D341Med (cell line): ENCODE measurements at regions not wholly inside any gene's neighbourhood (a gene's known extent, or its start where the extent isn't known, plus 50 kb on each side); places are given as distances from the start of the nearest gene placed in this dataset.
"Not testable (repeated sequence)": the region's sequence is repeated elsewhere in the genome, so short reads cannot be mapped to it uniquely, and the experiment has no call there.

Source experiments
- DNase-seq: peaks from one replicate; pipeline ENCODE4 v3.0.0; 2012; ENCODE audit warnings: low spot score

DNA sequence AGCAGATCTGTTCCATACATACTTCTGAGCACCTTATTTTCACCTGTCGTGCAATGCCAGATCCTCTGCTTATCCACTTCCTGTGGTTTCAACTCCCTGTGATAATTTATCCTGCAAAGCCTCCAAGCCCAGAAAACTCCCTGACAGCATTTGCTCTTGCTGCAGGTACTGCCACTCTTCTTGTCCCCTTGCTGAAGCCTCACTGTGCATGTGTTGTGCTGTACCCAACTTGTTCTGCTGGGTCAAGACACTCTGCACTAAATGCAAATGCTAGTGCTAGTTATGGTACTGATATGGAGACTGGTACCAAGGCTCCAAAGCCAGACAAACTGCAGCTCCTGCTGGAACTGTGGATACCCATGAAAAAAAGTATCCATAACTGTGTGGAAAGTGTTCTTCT is 315.4 kb upstream of the MIR17HG start:
- DNase-seq: no peak

GRCh38 chr13:91036886-91037285 is 310.6 kb upstream of the MIR17HG start:
- no peak for DNase-seq

DNA sequence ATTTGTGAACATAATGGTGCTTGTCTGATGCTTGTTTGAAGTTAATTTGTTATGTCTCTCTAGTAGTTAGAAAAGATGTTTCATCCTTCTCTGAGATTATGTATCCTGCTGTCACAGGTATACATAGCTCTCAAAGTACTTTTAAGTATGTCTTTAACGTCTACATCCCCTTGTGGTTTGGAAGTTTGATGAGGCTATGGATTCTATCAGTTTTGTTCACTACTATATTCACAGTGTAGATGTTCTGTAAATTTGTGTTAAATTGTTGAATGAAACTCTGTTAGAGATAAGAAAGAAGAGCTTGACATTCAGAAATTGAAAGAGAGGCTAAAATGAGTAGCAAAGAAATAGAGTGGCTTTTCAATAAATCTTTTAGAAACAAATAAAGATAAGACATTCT is 304.6 kb upstream of the MIR17HG start:
- DNase-seq: no peak

DNA sequence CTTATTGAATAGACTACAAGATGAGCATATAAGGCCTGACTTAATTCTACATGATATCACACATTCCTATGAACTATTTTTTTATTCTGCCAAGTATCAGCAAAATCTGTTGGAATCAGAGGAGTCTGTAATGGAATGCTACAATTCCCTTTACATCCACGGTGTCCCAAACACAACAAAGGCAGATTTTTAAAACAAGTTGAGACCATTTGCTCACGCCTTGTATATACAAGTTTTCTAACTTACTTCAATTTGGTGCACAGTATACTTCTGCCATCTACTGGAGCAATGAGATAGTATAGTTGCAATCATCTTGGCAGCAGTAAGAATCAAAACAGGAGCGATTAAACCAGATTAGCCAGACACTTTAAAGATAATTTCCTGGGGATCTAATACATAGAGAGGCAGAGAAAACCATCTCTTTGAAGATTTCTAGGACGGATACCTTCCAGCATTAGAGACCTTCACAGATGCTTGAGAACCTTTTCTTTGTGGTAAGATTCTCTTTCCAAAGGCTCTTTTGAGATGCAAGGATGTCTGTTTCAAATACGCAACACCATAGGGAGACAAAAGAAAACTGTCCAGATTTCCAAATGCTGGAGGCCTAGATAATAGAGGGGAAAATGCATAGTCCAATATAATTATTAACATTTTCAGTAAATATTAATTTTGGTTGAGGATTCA is 302.0 kb upstream of the MIR17HG start:
- peak; percentile 44 for DNase-seq

GRCh38 chr13:91046715-91047327 is 300.7 kb upstream of the MIR17HG start:
- DNase-seq: no peak

GRCh38 chr13:91050970-91051369 is 296.5 kb upstream of the MIR17HG start:
- no peak for DNase-seq

DNA sequence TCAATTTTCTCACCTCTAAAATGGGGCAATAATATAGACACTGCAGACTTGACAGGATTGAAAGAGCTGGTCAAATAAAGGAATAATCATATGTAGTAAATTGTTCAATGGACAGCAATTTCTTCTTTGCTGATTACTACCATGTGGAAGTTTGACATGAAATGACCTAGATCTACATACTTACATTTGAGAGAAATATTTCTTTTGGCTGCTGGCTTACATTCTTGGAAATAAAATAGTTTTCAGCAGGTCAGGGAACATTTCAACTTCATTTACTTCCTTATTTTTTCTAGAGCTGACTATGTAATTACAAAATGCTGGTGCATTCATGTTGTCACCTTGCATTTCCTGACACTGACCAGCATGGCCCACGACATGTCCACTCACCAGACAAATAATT is 294.6 kb upstream of the MIR17HG start:
- DNase-seq: no peak

GRCh38 chr13:91053318-91054065 is 294.0 kb upstream of the MIR17HG start:
- DNase-seq: no peak

DNA sequence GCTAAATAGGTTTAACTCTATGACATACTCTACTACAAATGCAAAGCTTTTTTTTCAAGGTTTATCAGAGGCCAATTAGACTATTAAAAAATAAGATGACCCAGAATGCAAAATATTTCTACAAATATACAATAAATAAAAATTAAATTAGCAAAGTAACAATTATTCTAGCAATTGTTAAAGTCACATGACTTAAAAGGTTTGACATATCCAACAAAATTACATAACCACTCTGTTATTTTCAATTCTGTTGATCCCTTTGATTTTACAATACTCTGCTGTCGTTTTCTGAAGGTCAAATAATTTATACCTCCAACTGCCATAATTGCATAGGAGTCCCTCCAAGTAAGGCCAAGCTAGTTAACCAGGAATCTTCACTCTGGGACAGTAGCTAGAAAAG is 292.6 kb upstream of the MIR17HG start:
- no peak for DNase-seq

GRCh38 chr13:91056746-91057145 is 290.7 kb upstream of the MIR17HG start:
- DNase-seq: no peak

DNA sequence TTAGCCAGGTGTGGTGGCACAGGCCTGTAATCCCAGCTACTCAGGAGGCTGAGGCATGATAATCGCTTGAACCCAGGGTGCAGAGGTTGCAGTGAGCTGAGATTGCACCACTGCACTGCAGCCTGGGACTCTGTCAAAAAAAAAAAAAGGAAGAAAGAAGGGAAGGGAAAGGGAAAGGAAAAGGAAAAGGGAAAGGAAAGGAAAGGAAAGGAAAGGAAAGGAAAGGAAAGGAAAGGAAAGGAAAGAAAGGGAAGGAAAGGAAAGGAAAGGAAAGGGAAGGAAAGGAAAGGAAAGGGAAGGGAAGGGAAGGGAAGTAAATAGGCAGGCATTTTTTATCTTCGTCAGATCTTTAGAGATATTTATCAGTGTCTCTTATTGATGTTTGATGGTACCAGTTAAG is 290.0 kb upstream of the MIR17HG start:
- DNase-seq: not testable (repeated sequence)

DNA sequence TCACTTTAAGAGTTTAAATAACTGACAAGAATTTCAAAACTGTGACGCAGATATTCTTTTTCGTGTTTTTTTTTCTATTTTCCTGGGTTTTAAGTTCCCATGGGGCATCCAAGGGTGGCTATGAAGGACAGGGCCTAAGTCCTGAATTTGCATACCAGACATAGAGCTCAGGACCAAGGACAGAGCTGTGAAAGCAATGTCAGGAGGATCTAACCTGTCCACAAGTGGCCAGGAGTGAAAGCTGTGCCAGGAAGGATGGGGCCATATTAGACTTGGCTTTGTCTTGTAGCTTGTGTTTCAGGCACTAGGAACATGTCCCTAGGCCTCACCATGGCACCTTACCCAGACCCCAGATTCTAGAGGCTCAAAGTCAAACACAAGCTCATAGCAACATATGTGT is 289.4 kb upstream of the MIR17HG start:
- DNase-seq: no peak

- DNase-seq: no peak
These were observed 288.6 kb upstream of the MIR17HG start for GRCh38 chr13:91058919-91059318.

DNA sequence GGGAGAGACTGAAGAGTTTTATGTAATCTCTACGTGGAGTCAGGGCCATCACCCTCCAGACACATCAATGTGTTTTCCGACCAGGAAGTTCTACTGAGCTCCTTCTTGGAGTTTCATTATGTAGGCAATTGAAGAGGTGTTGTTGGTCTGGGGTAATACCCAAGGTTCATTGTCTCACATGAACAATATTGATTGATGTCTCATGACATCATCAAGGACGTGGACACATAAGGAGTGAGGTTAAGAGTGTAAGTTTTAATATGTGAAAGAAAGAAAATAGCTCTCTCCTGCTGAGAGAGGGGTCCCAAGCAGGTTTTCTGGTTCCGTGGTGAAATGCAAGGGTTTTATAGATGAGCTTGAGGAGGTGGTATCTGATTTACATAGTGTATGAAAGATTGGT is 280.7 kb upstream of the MIR17HG start:
- no peak for DNase-seq

DNA sequence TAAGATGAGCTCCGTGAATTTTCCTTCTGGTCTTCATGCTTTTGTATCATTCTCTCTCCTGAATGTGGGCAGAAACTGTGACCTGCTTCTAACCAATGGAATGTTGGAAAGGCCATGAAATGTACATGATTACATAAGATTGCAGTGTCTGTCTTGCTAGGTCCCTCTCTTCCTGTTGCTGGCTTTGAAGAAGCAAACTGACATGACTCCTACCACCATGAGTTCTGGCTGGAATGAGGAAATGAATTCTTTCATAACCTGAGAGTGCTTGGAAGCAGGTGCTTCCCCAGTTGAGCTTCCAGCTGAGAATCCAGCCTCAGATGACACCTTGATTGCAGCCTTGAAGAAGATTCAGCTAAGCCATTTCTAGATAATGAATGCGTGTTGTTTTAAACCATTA is 275.0 kb upstream of the MIR17HG start:
- DNase-seq: no peak

DNA sequence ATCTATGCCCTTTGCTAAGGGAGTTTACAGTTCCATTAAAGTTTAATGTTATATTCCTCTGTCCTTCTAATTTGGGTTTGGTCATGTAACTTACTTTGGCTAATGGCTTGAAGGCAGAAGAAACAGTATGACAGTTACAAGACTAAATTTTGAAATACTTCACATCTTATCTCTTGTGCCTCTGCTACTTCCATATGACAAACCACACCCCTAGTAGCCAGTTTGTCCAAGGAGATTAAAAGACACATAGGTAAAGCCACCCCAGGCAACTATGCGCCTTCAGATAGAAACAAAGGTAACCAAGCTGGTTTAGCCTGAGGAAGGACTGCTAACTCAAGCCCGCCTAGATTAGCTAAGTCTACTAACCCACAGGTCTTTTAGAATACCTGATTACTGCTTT is 273.4 kb upstream of the MIR17HG start:
- no peak for DNase-seq

DNA sequence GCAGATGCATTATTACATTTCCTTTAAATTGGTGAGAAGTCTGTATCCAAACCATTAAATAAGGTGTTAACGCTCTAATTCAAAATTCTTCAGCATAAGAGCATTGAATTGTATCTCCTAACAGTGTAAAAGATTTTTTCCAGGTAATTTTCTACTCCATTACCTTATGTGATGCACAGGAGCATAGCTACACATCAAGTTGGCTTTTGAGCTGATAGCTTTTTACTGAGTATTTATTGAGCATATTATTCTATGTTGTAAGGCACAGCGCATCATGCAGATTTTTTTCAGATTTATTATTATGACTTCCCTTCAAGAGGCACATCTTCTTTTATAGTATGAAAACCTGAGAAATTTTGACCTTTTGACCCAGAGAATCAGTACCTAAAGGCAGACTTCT is 270.7 kb upstream of the MIR17HG start:
- no peak for DNase-seq

DNA sequence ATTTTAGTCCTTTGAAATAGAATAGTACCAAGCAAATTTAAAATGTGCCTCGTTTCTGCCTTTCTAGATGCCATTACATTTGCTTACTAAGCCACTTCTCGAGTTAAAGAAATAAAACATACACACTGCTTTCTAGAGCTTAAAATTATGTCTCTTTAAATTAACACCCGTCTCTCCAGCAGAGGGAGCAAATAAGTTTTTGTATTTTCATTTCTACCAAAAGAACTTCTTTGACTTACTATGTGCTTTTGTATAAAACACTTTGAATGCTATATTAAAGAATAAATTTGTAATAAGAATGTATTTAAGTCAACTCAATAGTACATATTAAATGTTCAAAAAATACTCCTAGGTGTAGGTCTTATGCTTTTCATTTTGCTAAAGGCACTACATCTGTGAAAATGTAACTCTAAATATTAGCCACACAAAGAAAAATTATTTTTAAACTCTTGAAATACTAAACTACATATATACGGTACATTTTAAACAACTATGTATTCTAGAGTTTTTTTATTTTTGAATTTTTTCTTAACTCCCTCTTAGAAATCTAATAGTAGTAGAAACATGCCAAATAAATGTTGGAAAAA is 269.3 kb upstream of the MIR17HG start:
- no peak for DNase-seq

DNA sequence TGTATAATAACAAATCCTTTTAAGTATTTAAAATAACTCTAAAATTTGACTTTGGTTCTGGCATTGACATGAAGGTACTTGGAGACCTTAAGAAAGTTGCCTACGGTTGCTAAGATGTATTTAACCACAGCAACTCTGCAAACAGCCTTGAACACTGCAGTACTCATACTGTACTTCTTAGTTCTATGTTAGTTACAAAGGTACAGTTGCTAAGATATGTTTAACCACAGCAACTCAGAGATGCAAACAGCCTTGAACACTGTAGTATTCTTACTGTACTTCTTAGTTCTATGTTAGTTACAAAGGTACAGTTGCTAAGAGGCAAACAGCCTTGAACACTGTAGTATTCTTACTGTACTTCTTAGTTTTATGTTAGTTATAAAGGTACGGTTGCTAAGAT is 268.3 kb upstream of the MIR17HG start:
- no peak for DNase-seq

DNA sequence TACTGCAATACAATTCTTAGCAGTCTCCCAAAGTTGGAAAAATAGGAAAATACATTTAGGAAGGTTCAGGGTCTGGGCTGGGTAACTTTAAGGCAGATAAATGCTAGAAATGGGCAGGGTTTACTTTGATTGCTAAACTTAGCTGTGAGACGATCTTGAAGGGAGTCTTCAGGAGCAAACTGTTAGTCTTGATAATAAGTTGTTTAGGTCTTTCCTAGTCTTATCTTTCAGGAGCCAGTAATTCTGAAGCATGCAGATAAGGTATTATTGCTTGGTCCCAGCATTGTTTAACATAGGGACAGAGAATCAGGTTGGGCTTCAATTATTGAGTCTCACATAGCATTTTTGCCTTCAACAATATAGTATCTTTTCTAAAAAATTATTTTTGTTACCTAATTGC is 262.4 kb upstream of the MIR17HG start:
- no peak for DNase-seq

- DNase-seq: no peak
These were observed 260.4 kb upstream of the MIR17HG start for GRCh38 chr13:91086936-91087716.

GRCh38 chr13:91097269-91097668 is 250.2 kb upstream of the MIR17HG start:
- DNase-seq: peak; percentile 13
